Neural progenitor cell (in vitro differentiated cells): ENCODE measurements at regions not wholly inside any gene's neighbourhood (a gene's known extent, or its start where the extent isn't known, plus 50 kb on each side); places are given as distances from the start of the nearest gene placed in this dataset.

Experiments
- EZH2 ChIP-seq: fragments of 200-600 bp; sonication (generic); IDR thresholded peaks from 2 replicates; pipeline ENCODE4 v1.6.1; 2017; ENCODE audit warnings: antibody characterized with exemption, mild to moderate bottlenecking, moderate library complexity
- EZH2phosphoT487 ChIP-seq: fragments of 200-600 bp; sonication (generic); IDR thresholded peaks from 2 replicates; pipeline ENCODE4 v1.6.1; 2017; ENCODE audit warnings: antibody characterized with exemption
- TF ChIP-seq, protein P1 (sequence below): fragments of 200-600 bp; sonication (generic); IDR thresholded peaks from 2 replicates; pipeline ENCODE4 v1.5.1; 2017; ENCODE audit warnings: antibody characterized with exemption, mild to moderate bottlenecking

GRCh38 chr3:976006-976405, 116.8 kb upstream of the CNTN6 start:
- TF ChIP-seq, protein P1, sequence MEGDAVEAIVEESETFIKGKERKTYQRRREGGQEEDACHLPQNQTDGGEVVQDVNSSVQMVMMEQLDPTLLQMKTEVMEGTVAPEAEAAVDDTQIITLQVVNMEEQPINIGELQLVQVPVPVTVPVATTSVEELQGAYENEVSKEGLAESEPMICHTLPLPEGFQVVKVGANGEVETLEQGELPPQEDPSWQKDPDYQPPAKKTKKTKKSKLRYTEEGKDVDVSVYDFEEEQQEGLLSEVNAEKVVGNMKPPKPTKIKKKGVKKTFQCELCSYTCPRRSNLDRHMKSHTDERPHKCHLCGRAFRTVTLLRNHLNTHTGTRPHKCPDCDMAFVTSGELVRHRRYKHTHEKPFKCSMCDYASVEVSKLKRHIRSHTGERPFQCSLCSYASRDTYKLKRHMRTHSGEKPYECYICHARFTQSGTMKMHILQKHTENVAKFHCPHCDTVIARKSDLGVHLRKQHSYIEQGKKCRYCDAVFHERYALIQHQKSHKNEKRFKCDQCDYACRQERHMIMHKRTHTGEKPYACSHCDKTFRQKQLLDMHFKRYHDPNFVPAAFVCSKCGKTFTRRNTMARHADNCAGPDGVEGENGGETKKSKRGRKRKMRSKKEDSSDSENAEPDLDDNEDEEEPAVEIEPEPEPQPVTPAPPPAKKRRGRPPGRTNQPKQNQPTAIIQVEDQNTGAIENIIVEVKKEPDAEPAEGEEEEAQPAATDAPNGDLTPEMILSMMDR: no peak
- TF ChIP-seq EZH2 (no peak), EZH2phosphoT487 (no peak)
